ENCODE measurements at regions not wholly inside any gene's neighbourhood (a gene's known extent, or its start where the extent isn't known, plus 50 kb on each side); places are given as distances from the start of the nearest gene placed in this dataset.

DNA sequence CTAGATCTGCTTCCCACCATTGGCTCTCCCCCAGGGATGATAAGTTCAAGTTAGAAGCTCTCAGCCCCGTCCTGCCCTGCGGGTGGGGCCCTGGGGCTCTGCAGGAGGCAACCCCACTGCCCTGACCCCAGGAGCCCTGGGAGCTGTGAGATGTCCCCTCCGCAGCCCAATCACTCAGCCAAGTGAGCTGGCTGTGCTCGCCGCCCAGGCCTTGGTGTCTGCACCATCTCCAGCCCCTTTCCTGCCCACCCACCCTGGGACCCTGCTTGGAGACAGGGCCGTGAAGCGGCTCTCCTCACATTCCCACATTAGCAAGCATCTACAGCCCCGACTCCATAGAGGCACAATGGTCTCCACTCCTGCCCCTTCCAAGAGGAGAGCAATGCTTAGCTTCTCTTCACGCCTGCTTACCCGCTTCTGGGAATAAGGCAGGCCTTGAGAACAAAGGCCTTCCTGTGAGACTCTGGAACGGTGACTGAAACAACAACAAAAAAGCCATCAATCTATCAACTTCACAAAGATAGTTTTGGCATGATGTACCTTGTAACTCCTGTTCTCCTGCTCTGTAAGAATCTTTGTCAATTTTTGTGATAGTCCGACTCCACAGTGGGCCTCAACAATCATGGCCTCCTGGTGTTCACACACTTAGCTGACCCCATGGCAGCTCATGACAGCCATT lies 67.7 kb downstream of the FOXL3 start:
- Histone ChIP-seq H3K27ac (ENCODE audit: low read length) (0 out of 2 replicates have a peak overlapping the region, but pooled peaks have one; percentile 28), H3K9ac (ENCODE audit: low read depth, low read length) (no peak overlapping the region), H3K4me3 (ENCODE audit: low read depth in 1 of 2, low read length in 2 of 2) (no peak overlapping the region), H3K36me3 (ENCODE audit: insufficient read depth, low read length) (no peaks in the 10 kb centered on the region), H4K20me1 (ENCODE audit: insufficient read depth, low read length) (no peaks in the 10 kb centered on the region), H3K79me2 (ENCODE audit: insufficient read depth, low read length) (no peaks in the 10 kb centered on the region), H3K9me3 (ENCODE audit: insufficient read depth, low read length, severe bottlenecking) (peaks cover 2% of the 10 kb centered on the region), H3K4me2 (ENCODE audit: insufficient read depth, low read length) (no peak overlapping the region), H3K27me3 (ENCODE audit: insufficient read depth, low read length, poor library complexity) (no peaks in the 10 kb centered on the region), H3K4me1 (ENCODE audit: insufficient read depth, low read length) (peaks cover 33% of the 10 kb centered on the region), H2AFZ (ENCODE audit: low read depth, low read length) (no peak overlapping the region)
- TF ChIP-seq, protein P1, sequence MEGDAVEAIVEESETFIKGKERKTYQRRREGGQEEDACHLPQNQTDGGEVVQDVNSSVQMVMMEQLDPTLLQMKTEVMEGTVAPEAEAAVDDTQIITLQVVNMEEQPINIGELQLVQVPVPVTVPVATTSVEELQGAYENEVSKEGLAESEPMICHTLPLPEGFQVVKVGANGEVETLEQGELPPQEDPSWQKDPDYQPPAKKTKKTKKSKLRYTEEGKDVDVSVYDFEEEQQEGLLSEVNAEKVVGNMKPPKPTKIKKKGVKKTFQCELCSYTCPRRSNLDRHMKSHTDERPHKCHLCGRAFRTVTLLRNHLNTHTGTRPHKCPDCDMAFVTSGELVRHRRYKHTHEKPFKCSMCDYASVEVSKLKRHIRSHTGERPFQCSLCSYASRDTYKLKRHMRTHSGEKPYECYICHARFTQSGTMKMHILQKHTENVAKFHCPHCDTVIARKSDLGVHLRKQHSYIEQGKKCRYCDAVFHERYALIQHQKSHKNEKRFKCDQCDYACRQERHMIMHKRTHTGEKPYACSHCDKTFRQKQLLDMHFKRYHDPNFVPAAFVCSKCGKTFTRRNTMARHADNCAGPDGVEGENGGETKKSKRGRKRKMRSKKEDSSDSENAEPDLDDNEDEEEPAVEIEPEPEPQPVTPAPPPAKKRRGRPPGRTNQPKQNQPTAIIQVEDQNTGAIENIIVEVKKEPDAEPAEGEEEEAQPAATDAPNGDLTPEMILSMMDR (IDR thresholded peaks at IDR 0.05; ENCODE audit: borderline replicate concordance, extremely low read depth, low read length, poor library complexity, severe bottlenecking): no peak
- TF ChIP-seq EZH2 (IDR thresholded peaks at IDR 0.05; ENCODE audit: borderline replicate concordance, low read depth, low read length, severe bottlenecking): no peak
- ATAC-seq (ENCODE audit: insufficient read depth, low read depth): no peak
- DNase-seq: no peak

DNA sequence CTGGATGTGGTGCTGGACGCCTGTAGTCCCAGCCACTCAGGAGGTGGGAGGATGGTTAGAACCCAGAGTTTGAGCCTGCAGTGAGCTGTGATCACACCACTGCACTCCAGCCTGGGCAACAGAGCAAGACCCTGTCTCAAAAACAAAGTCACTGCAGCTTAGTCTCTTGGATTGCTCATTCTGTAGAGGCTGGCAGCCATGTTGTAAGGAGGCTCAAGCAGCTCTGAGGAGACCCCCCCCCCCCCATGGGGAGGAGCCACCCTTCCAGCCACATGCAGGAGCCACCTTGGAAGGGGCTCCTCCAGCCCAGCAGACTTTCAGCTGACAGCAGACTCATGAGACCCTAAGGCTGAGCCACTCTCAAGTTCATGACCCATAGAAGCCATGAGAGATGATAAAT lies 68.4 kb downstream of the FOXL3 start:
- Histone ChIP-seq H3K79me2 (ENCODE audit: insufficient read depth, low read length) (no peaks in the 10 kb centered on the region), H3K36me3 (ENCODE audit: insufficient read depth, low read length) (no peaks in the 10 kb centered on the region), H3K4me3 (ENCODE audit: low read depth in 1 of 2, low read length in 2 of 2) (no peak overlapping the region), H3K4me2 (ENCODE audit: insufficient read depth, low read length) (no peak overlapping the region), H3K9ac (ENCODE audit: low read depth, low read length) (no peak overlapping the region), H4K20me1 (ENCODE audit: insufficient read depth, low read length) (no peaks in the 10 kb centered on the region), H3K9me3 (ENCODE audit: insufficient read depth, low read length, severe bottlenecking) (peaks cover 2% of the 10 kb centered on the region), H3K27ac (ENCODE audit: low read length) (no peak overlapping the region; the same call in 1 of the 2 replicates), H2AFZ (ENCODE audit: low read depth, low read length) (no peak overlapping the region), H3K27me3 (ENCODE audit: insufficient read depth, low read length, poor library complexity) (no peaks in the 10 kb centered on the region), H3K4me1 (ENCODE audit: insufficient read depth, low read length) (peaks cover 40% of the 10 kb centered on the region)
- TF ChIP-seq EZH2 (IDR thresholded peaks at IDR 0.05; ENCODE audit: borderline replicate concordance, low read depth, low read length, severe bottlenecking): no peak
- TF ChIP-seq, protein P1 (IDR thresholded peaks at IDR 0.05; ENCODE audit: borderline replicate concordance, extremely low read depth, low read length, poor library complexity, severe bottlenecking): no peak
- ATAC-seq (ENCODE audit: insufficient read depth, low read depth) (no peak), DNase-seq (no peak)

DNA sequence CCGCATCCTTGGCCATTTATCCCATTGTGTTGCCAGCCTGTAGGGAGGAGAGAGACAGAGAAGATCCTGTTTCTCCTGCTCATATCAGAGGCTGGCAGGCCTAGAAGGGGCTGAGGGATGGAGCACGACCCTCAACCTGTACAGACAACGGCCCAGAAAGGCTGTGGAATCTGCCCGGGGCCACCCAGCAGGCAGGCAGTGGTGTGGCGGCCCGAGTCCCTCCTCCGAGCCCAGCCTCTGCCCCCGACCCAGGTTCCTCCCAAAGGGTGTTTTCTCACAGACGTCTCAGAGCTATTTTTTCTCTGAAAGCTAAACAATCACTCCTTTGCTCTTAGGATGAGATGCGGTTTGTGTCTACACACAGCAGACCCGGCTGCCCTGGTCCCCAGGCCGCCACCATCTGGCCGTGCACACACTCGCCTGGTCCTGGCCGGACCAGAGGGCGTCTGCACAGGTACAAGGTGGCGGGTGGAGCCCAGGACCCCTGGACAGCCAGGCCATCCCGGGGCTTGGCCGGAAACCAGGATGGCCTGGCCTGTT lies 69.3 kb downstream of the FOXL3 start:
- TF ChIP-seq, protein P1 (IDR thresholded peaks at IDR 0.05; ENCODE audit: borderline replicate concordance, extremely low read depth, low read length, poor library complexity, severe bottlenecking): no peak
- TF ChIP-seq EZH2 (IDR thresholded peaks at IDR 0.05; ENCODE audit: borderline replicate concordance, low read depth, low read length, severe bottlenecking): no peak
- Histone ChIP-seq H2AFZ (ENCODE audit: low read depth, low read length) (no peak overlapping the region), H3K79me2 (ENCODE audit: insufficient read depth, low read length) (no peaks in the 10 kb centered on the region), H3K4me2 (ENCODE audit: insufficient read depth, low read length) (peak overlapping the region; percentile 67; the same call in 1 of the 2 replicates), H3K9ac (ENCODE audit: low read depth, low read length) (peak overlapping the region; percentile 61), H3K27me3 (ENCODE audit: insufficient read depth, low read length, poor library complexity) (no peaks in the 10 kb centered on the region), H3K4me1 (ENCODE audit: insufficient read depth, low read length) (peaks cover 48% of the 10 kb centered on the region), H3K27ac (ENCODE audit: low read length) (peak overlapping the region; percentile 92), H3K36me3 (ENCODE audit: insufficient read depth, low read length) (no peaks in the 10 kb centered on the region), H4K20me1 (ENCODE audit: insufficient read depth, low read length) (no peaks in the 10 kb centered on the region), H3K9me3 (ENCODE audit: insufficient read depth, low read length, severe bottlenecking) (peaks cover 2% of the 10 kb centered on the region), H3K4me3 (ENCODE audit: low read depth in 1 of 2, low read length in 2 of 2) (no peak overlapping the region)
- ATAC-seq (ENCODE audit: insufficient read depth, low read depth): no peak
- no peak for DNase-seq
